GM12878 (cell line): ENCODE measurements at regions not wholly inside any gene's neighbourhood (a gene's known extent, or its start where the extent isn't known, plus 50 kb on each side); places are given as distances from the start of the nearest gene placed in this dataset.

ENCODE experiments used
- ATAC-seq: fragments of 200-7000 bp; cut with Tn5 transposase; 3 replicates; pipeline ENCODE4 v1.9.1; 2020; ENCODE audit warnings: mild to moderate bottlenecking, moderate library complexity
- BruUV-seq: library from RNA; stranded (reverse); fragments of 400-500 nt; replicated peaks from 2 replicates; lab custom pipeline; 2021; lab: Mats Ljungman, UMichigan
- CTCF ChIA-PET: fragments of 300-600 bp; sonication (Branson Sonifier 250); formaldehyde crosslinking; extraction: SDS; loops from one replicate; lab custom pipeline; 2021; ENCODE audit warnings: inconsistent platforms; lab: Yijun Ruan, JAX
- POLR2A ChIA-PET: fragments of 350-600 bp; formaldehyde crosslinking; extraction: SDS; loops from one replicate; lab custom pipeline; 2021; ENCODE audit warnings: inconsistent platforms; lab: Charles Lee
- RAD21 ChIA-PET: fragments of 300-600 bp; sonication (Branson Sonifier 250); formaldehyde crosslinking; loops from one replicate; lab custom pipeline; 2023; ENCODE audit warnings: antibody characterized with exemption; ENCODE audit not compliant: unreplicated experiment; lab: Charles Lee
- SMC1A ChIA-PET: fragments of 300-600 bp; sonication (Branson Sonifier 250); formaldehyde crosslinking; loops from one replicate; lab custom pipeline; 2023; ENCODE audit not compliant: unreplicated experiment, uncharacterized antibody; lab: Charles Lee
- DNase-seq: peaks from one replicate; pipeline ENCODE4 v3.0.0-alpha.2; 2011; ENCODE audit warnings: low read depth, low spot score
- FAIRE-seq: peaks from 3 replicates; lab custom pipeline; 2011; peaks lifted over from hg19 to GRCh38; lab: Jason Lieb, UNC
- H2AFZ ChIP-seq: 2 replicates; pipeline ENCODE4 v1.6.0; 2011; ENCODE audit warnings: low read depth, low read length, control low read depth; ENCODE audit not compliant: control insufficient read depth
- H3K27ac ChIP-seq: 2 replicates; pipeline ENCODE4 v1.5.1; 2011; ENCODE audit warnings: control low read depth; ENCODE audit not compliant: control insufficient read depth, insufficient read depth
- H3K27me3 ChIP-seq, 2 experiments: replicated peaks in 1 of 2; 2 replicates each; pipeline versions ENCODE4 v1.6.0 to v1.6.1; 2011; ENCODE audit warnings: low read length in 1 of 2; ENCODE audit not compliant: control insufficient read depth in 2 of 2, insufficient read depth in 2 of 2
- H3K36me3 ChIP-seq, 2 experiments: 2 replicates each; pipeline ENCODE4 v1.5.1; 2011; ENCODE audit warnings: low read length in 1 of 2; ENCODE audit not compliant: control insufficient read depth in 2 of 2, insufficient read depth in 2 of 2
- H3K4me1 ChIP-seq: 2 replicates; pipeline ENCODE4 v1.6.1; 2011; ENCODE audit warnings: mild to moderate bottlenecking, low read length, moderate library complexity, mixed read lengths; ENCODE audit not compliant: control insufficient read depth, insufficient read depth
- H3K4me2 ChIP-seq: 2 replicates; pipeline ENCODE4 v1.6.0; 2011; ENCODE audit warnings: control low read depth; ENCODE audit not compliant: control insufficient read depth, insufficient read depth
- H3K4me3 ChIP-seq: fragments of 200-600 bp; sonication (generic); 2 replicates; pipeline ENCODE4 v1.5.1; 2016
- H3K79me2 ChIP-seq: 2 replicates; pipeline ENCODE4 v1.6.0; 2011; ENCODE audit warnings: low read length; ENCODE audit not compliant: control insufficient read depth, insufficient read depth
- H3K9ac ChIP-seq: 2 replicates; pipeline ENCODE4 v1.8.0; 2011; ENCODE audit warnings: low read length, control low read depth, mixed read lengths; ENCODE audit not compliant: control insufficient read depth, insufficient read depth
- H3K9me3 ChIP-seq: replicated peaks from 3 replicates; pipeline ENCODE4 v1.5.1; 2011; ENCODE audit warnings: mild to moderate bottlenecking, low read length; ENCODE audit not compliant: control insufficient read depth, insufficient read depth
- H4K20me1 ChIP-seq: 2 replicates; pipeline ENCODE4 v1.6.0; 2011; ENCODE audit not compliant: control insufficient read depth, insufficient read depth
- BCL11A ChIP-seq: IDR thresholded peaks from 2 replicates; pipeline ENCODE4 v1.6.1; 2011; ENCODE audit warnings: low read depth, low read length
- GATAD2B ChIP-seq: fragments of 450-650 bp; conservative IDR thresholded peaks from 2 replicates; pipeline ENCODE4 v1.6.1; 2017; ENCODE audit warnings: low read depth, mild to moderate bottlenecking, moderate library complexity
- KDM1A ChIP-seq: fragments of 200-600 bp; sonication (generic); IDR thresholded peaks from 2 replicates; pipeline ENCODE4 v1.6.1; 2016; ENCODE audit warnings: borderline replicate concordance
- MTA3 ChIP-seq: IDR thresholded peaks from 2 replicates; pipeline ENCODE4 v1.6.1; 2012; ENCODE audit warnings: low read length, inconsistent platforms, borderline replicate concordance
- NFYA ChIP-seq: IDR thresholded peaks from 2 replicates; pipeline ENCODE4 v1.6.1; 2011; ENCODE audit warnings: low read depth, mild to moderate bottlenecking, low read length, improper control_type of control experiment, borderline replicate concordance
- NR2C2 ChIP-seq: IDR thresholded peaks from 2 replicates; pipeline ENCODE4 v1.6.1; 2011; ENCODE audit warnings: borderline replicate concordance, low read depth; ENCODE audit not compliant: control insufficient read depth, insufficient read length
- SIN3A ChIP-seq: IDR thresholded peaks from 2 replicates; pipeline ENCODE4 v1.6.1; 2012; ENCODE audit warnings: low read depth, low read length, improper control_type of control experiment
- SUZ12 ChIP-seq: fragments of 200-600 bp; sonication (generic); IDR thresholded peaks from one replicate; pipeline ENCODE4 v1.6.1; 2018; ENCODE audit warnings: antibody characterized with exemption, mild to moderate bottlenecking; ENCODE audit not compliant: unreplicated experiment
- WGBS: methylation state at CpG from one replicate; pipeline ENCODE4 v1.1.6; 2016; ENCODE audit warnings: low lambda C conversion rate; ENCODE audit not compliant: insufficient replicate concordance, insufficient coverage; ENCODE audit errors: missing lambda C conversion rate; 5-methylcytosine and 5-hydroxymethylcytosine counted together
- in situ Hi-C: fragments of 300-500 bp; cut with MboI; formaldehyde crosslinking; loops from 9 replicates; pipeline ENCODE4 v1.14.3; 2018; ENCODE audit warnings: mixed read lengths
- intact Hi-C: fragments of 100-400 bp; cut with micrococcal nuclease; formaldehyde crosslinking; loops from one replicate; pipeline ENCODE4 v1.14.2; 2022; ENCODE audit not compliant: unreplicated experiment
- TF ChIP-seq, protein P1 (sequence below): IDR thresholded peaks from 2 replicates; pipeline ENCODE4 v1.6.1; 2012; ENCODE audit warnings: mild to moderate bottlenecking, low read depth, low read length
- TF ChIP-seq, protein P2 (sequence below): fragments of 450-650 bp; formaldehyde crosslinking; IDR thresholded peaks from 2 replicates; pipeline ENCODE4 v1.5.0; 2022; ENCODE audit warnings: mild to moderate bottlenecking, missing genetic modification characterization

DNA sequence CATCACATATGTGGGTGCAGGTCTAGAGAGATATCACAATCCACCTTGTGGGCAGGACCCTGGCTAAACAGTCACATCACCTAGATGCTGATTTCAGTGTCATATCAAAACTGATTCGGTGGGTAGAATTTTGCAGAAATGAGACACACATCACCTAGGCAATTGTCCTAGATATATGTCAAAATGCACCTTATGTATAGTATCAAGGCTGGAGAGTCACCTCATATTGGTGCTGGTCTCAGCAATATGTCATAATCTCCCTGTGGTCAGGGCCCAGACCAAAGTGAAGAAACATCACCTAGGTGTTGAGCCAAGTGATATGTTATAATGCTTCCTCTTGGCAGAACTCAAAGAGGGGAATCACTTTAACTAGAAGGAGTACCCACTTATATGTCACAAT, 905.0 kb upstream of the AMELY start:
- no peaks in the 10 kb centered on the region for H3K79me2 ChIP-seq
- H4K20me1 ChIP-seq = no peaks in the 10 kb centered on the region
- H3K4me3 ChIP-seq = no peak overlapping the region
- intact Hi-C loops (no loop called here), in situ Hi-C loops (no loop called here)
- no peaks in the 10 kb centered on the region for H3K9me3 ChIP-seq
- no CpG with 5 or more reads among the region's 1 CpG for WGBS
- H3K36me3 ChIP-seq = no peaks in the 10 kb centered on the region
- TF ChIP-seq SUZ12 (no peak), GATAD2B (no peak), BCL11A (no peak), NFYA (no peak), KDM1A (no peak), MTA3 (no peak), NR2C2 (no peak), SIN3A (no peak)
- TF ChIP-seq, protein P1, sequence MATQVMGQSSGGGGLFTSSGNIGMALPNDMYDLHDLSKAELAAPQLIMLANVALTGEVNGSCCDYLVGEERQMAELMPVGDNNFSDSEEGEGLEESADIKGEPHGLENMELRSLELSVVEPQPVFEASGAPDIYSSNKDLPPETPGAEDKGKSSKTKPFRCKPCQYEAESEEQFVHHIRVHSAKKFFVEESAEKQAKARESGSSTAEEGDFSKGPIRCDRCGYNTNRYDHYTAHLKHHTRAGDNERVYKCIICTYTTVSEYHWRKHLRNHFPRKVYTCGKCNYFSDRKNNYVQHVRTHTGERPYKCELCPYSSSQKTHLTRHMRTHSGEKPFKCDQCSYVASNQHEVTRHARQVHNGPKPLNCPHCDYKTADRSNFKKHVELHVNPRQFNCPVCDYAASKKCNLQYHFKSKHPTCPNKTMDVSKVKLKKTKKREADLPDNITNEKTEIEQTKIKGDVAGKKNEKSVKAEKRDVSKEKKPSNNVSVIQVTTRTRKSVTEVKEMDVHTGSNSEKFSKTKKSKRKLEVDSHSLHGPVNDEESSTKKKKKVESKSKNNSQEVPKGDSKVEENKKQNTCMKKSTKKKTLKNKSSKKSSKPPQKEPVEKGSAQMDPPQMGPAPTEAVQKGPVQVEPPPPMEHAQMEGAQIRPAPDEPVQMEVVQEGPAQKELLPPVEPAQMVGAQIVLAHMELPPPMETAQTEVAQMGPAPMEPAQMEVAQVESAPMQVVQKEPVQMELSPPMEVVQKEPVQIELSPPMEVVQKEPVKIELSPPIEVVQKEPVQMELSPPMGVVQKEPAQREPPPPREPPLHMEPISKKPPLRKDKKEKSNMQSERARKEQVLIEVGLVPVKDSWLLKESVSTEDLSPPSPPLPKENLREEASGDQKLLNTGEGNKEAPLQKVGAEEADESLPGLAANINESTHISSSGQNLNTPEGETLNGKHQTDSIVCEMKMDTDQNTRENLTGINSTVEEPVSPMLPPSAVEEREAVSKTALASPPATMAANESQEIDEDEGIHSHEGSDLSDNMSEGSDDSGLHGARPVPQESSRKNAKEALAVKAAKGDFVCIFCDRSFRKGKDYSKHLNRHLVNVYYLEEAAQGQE = no peak
- TF ChIP-seq, protein P2, sequence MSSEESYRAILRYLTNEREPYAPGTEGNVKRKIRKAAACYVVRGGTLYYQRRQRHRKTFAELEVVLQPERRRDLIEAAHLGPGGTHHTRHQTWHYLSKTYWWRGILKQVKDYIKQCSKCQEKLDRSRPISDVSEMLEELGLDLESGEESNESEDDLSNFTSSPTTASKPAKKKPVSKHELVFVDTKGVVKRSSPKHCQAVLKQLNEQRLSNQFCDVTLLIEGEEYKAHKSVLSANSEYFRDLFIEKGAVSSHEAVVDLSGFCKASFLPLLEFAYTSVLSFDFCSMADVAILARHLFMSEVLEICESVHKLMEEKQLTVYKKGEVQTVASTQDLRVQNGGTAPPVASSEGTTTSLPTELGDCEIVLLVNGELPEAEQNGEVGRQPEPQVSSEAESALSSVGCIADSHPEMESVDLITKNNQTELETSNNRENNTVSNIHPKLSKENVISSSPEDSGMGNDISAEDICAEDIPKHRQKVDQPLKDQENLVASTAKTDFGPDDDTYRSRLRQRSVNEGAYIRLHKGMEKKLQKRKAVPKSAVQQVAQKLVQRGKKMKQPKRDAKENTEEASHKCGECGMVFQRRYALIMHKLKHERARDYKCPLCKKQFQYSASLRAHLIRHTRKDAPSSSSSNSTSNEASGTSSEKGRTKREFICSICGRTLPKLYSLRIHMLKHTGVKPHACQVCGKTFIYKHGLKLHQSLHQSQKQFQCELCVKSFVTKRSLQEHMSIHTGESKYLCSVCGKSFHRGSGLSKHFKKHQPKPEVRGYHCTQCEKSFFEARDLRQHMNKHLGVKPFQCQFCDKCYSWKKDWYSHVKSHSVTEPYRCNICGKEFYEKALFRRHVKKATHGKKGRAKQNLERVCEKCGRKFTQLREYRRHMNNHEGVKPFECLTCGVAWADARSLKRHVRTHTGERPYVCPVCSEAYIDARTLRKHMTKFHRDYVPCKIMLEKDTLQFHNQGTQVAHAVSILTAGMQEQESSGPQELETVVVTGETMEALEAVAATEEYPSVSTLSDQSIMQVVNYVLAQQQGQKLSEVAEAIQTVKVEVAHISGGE (CRISPR knock-in tag) = no peak
- ATAC-seq (no peak), FAIRE-seq (no peak), DNase-seq (no peak)
- ChIA-PET SMC1A (no interaction called here), POLR2A (no interaction called here), CTCF (no interaction called here), RAD21 (no interaction called here)
- no TSS peak for BruUV-seq
- no peak overlapping the region for H3K9ac ChIP-seq
- H2AFZ ChIP-seq = no peak overlapping the region
- H3K27me3 ChIP-seq = no peaks in the 10 kb centered on the region
- no peaks in the 10 kb centered on the region for H3K4me1 ChIP-seq
- no peak overlapping the region for H3K27ac ChIP-seq
- H3K4me2 ChIP-seq = no peak overlapping the region
